SK-N-SH (cell line): ENCODE measurements at regions not wholly inside any gene's neighbourhood (a gene's known extent, or its start where the extent isn't known, plus 50 kb on each side); places are given as distances from the start of the nearest gene placed in this dataset.

ENCODE experiments used
- CTCF ChIA-PET: fragments of 300-600, 350-600 bp; formaldehyde crosslinking; extraction: SDS; loops from one replicate; lab custom pipeline; 2021; lab: Yijun Ruan, JAX
- POLR2A ChIA-PET: fragments of 350-600 bp; sonication (Branson Sonifier 250); formaldehyde crosslinking; extraction: SDS; loops from one replicate; lab custom pipeline; 2020; ENCODE audit warnings: antibody characterized with exemption, inconsistent platforms; lab: Yijun Ruan, JAX
- DNase-seq: peaks from one replicate; pipeline ENCODE4 v3.0.0; 2012
- H2AFZ ChIP-seq: fragments of 200-600 bp; sonication (generic); 2 replicates; pipeline ENCODE4 v1.8.1; 2016; ENCODE audit warnings: antibody characterized with exemption, mild to moderate bottlenecking, low read depth
- H3F3A ChIP-seq: fragments of 200-600 bp; sonication (generic); replicated peaks from 2 replicates; pipeline ENCODE3; 2016; ENCODE audit warnings: antibody characterized with exemption, mild to moderate bottlenecking; ENCODE audit not compliant: insufficient read depth
- H3K27ac ChIP-seq, 2 experiments: fragments of 200-500 bp in 1 of 2; fragments of 200-600 bp in 1 of 2; sonication (Bioruptor generic) in 1 of 2; sonication (generic), shearing (Covaris generic) in 1 of 2; 2 replicates each; pipeline versions ENCODE4 v1.5.1 to v1.6.1; 2014 to 2016; ENCODE audit warnings: low read depth in 2 of 2, inconsistent platforms in 1 of 2, low read length in 1 of 2, mild to moderate bottlenecking in 1 of 2, mixed read lengths in 1 of 2
- H3K27me3 ChIP-seq: fragments of 200-600 bp; sonication (generic), shearing (Covaris generic); 2 replicates; pipeline ENCODE4 v1.6.1; 2016; ENCODE audit warnings: mixed run types; ENCODE audit not compliant: insufficient read depth
- H3K36me3 ChIP-seq, 2 experiments: fragments of 200-500 bp in 1 of 2; fragments of 200-600 bp in 1 of 2; sonication (Bioruptor generic) in 1 of 2; sonication (generic) in 1 of 2; replicated peaks in 1 of 2; 2 replicates each; pipeline versions ENCODE3 to v1.5.1; 2014 to 2016; ENCODE audit warnings: low read length in 1 of 2, mild to moderate bottlenecking in 1 of 2; ENCODE audit not compliant: insufficient read depth in 2 of 2, control insufficient read depth in 1 of 2
- H3K4me1 ChIP-seq, 2 experiments: fragments of 200-500 bp in 1 of 2; fragments of 200-600 bp in 1 of 2; sonication (Bioruptor generic) in 1 of 2; sonication (generic), shearing (Covaris generic) in 1 of 2; 2 replicates each; pipeline versions ENCODE4 v1.5.1 to v1.6.1; 2014 to 2016; ENCODE audit warnings: low read depth in 1 of 2, low read length in 1 of 2, mixed run types in 1 of 2; ENCODE audit not compliant: insufficient read depth in 2 of 2, control insufficient read depth in 1 of 2
- H3K4me2 ChIP-seq: fragments of 200-600 bp; sonication (generic), shearing (Covaris generic); 2 replicates; pipeline ENCODE4 v1.6.1; 2017; ENCODE audit warnings: mixed run types
- H3K4me3 ChIP-seq, 2 experiments: fragments of 200-500 bp in 1 of 2; fragments of 200-600 bp in 1 of 2; sonication (Bioruptor generic) in 1 of 2; sonication (generic), shearing (Covaris generic) in 1 of 2; 2 replicates each; pipeline versions ENCODE4 v1.5.1 to v1.8.1; 2014 to 2016; ENCODE audit warnings: low read depth in 2 of 2, inconsistent platforms in 1 of 2, low read length in 1 of 2, mild to moderate bottlenecking in 1 of 2, mixed read lengths in 1 of 2, moderate library complexity in 1 of 2
- H3K79me2 ChIP-seq: fragments of 200-600 bp; sonication (generic); 2 replicates; pipeline ENCODE4 v1.8.1; 2017; ENCODE audit warnings: mild to moderate bottlenecking; ENCODE audit not compliant: insufficient read depth
- H3K9ac ChIP-seq: fragments of 200-600 bp; sonication (generic); 2 replicates; pipeline ENCODE4 v1.6.1; 2017; ENCODE audit warnings: mixed run types
- H3K9me2 ChIP-seq: fragments of 200-600 bp; sonication (generic); 2 replicates; pipeline ENCODE4 v1.6.1; 2017; ENCODE audit warnings: mixed run types
- H3K9me3 ChIP-seq: fragments of 200-600 bp; sonication (generic); 2 replicates; pipeline ENCODE4 v1.6.1; 2017; ENCODE audit warnings: mixed run types, mild to moderate bottlenecking, moderate library complexity
- H4K20me1 ChIP-seq: fragments of 200-600 bp; sonication (generic); 2 replicates; pipeline ENCODE4 v1.6.1; 2017; ENCODE audit warnings: mild to moderate bottlenecking, mixed run types; ENCODE audit not compliant: insufficient read depth
- CHD2 ChIP-seq: fragments of 150-350 bp; IDR thresholded peaks from 2 replicates; pipeline ENCODE4 v1.6.1; 2018; ENCODE audit warnings: low read length; ENCODE audit not compliant: partially characterized antibody
- EZH2phosphoT487 ChIP-seq: fragments of 200-600 bp; sonication (generic); IDR thresholded peaks from 2 replicates; pipeline ENCODE4 v1.6.1; 2017; ENCODE audit warnings: low read depth, mixed run types, mild to moderate bottlenecking, antibody characterized with exemption, moderate library complexity, borderline replicate concordance
- FOSL2 ChIP-seq: IDR thresholded peaks from 2 replicates; pipeline ENCODE4 v1.4.0; 2012; ENCODE audit warnings: low read depth, mild to moderate bottlenecking, moderate library complexity, borderline replicate concordance
- FOXJ3 ChIP-seq: sonication (generic); formaldehyde crosslinking; IDR thresholded peaks from 2 replicates; pipeline ENCODE4 v1.5.1; 2020; ENCODE audit warnings: mild to moderate bottlenecking, missing genetic modification reagents
- FOXM1 ChIP-seq: IDR thresholded peaks from 2 replicates; pipeline ENCODE4 v1.4.0; 2012; ENCODE audit warnings: low read depth, mild to moderate bottlenecking
- IRF3 ChIP-seq: fragments of 150-350 bp; IDR thresholded peaks from 2 replicates; pipeline ENCODE4 v1.6.1; 2016; ENCODE audit warnings: mild to moderate bottlenecking, low read depth, low read length
- JUND ChIP-seq: IDR thresholded peaks from 2 replicates; pipeline ENCODE4 v1.4.0; 2012
- NFIC ChIP-seq: IDR thresholded peaks from 2 replicates; pipeline ENCODE4 v1.4.0; 2012; ENCODE audit warnings: borderline replicate concordance
- NRF1 ChIP-seq: IDR thresholded peaks from 2 replicates; pipeline ENCODE4 v1.6.1; 2012; ENCODE audit warnings: low read depth, mild to moderate bottlenecking, low read length
- PBX3 ChIP-seq: IDR thresholded peaks from 2 replicates; pipeline ENCODE4; 2012
- REST ChIP-seq: IDR thresholded peaks from 2 replicates; pipeline ENCODE4 v1.6.1; 2012; ENCODE audit warnings: mild to moderate bottlenecking, low read depth, low read length, moderate library complexity
- RFX5 ChIP-seq: IDR thresholded peaks from 2 replicates; pipeline ENCODE4 v1.6.1; 2012; ENCODE audit warnings: mild to moderate bottlenecking, improper control_type of control experiment, low read length
- SIN3A ChIP-seq: IDR thresholded peaks from 2 replicates; pipeline ENCODE4 v1.6.1; 2012; ENCODE audit warnings: low read depth, mild to moderate bottlenecking, low read length, moderate library complexity, borderline replicate concordance
- TAF1 ChIP-seq: IDR thresholded peaks from 2 replicates; pipeline ENCODE4 v1.6.1; 2012; ENCODE audit warnings: low read depth, mild to moderate bottlenecking, low read length, moderate library complexity, borderline replicate concordance
- TCF12 ChIP-seq: IDR thresholded peaks from 2 replicates; pipeline ENCODE4 v1.4.0; 2012
- TEAD4 ChIP-seq: IDR thresholded peaks from 2 replicates; pipeline ENCODE4 v1.4.0; 2012; ENCODE audit warnings: mild to moderate bottlenecking, borderline replicate concordance; ENCODE audit not compliant: insufficient read depth
- WGBS: methylation state at CpG from one replicate; pipeline ENCODE4 v1.1.6; 2017; ENCODE audit warnings: low lambda C conversion rate; 5-methylcytosine and 5-hydroxymethylcytosine counted together

GRCh38 chr7:153473185-153473584, 579.0 kb upstream of the DPP6 start:
- H3K79me2 ChIP-seq = no peaks in the 10 kb centered on the region
- H3K4me1 ChIP-seq = no peaks in the 10 kb centered on the region
- H3K9me3 ChIP-seq = peaks cover 4% of the 10 kb centered on the region; the same call in 1 of the 2 replicates
- no peak overlapping the region for H3K27ac ChIP-seq
- H3K27me3 ChIP-seq = no peaks in the 10 kb centered on the region
- no peaks in the 10 kb centered on the region for H3F3A ChIP-seq
- TF ChIP-seq FOXM1 (no peak), SIN3A (no peak), TEAD4 (no peak), CHD2 (no peak), REST (no peak), FOSL2 (no peak), RFX5 (no peak), JUND (no peak), EZH2phosphoT487 (no peak), TCF12 (no peak), PBX3 (no peak), FOXJ3 (CRISPR knock-in tag) (no peak), IRF3 (no peak), TAF1 (no peak), NRF1 (no peak), NFIC (no peak)
- TF ChIP-seq, all 33 proteins: peak for 0
- Histone ChIP-seq H3K4me2 (no peak overlapping the region), H3K9ac (no peak overlapping the region), H3K4me3 (no peak overlapping the region), H3K9me2 (no peaks in the 10 kb centered on the region), H2AFZ (no peak overlapping the region), H3K36me3 (no peaks in the 10 kb centered on the region), H4K20me1 (no peaks in the 10 kb centered on the region)
- CTCF ChIA-PET = no interaction called here
- 0% methylated on average over 1 of the region's 1 CpG for WGBS
- DNase-seq = no peak
- POLR2A ChIA-PET = no interaction called here
